T-helper 2 cell treated with Interferon-gamma antibody and Interleukin-4, amounts not matched to agents 5 μg/mL and 100 μg/mL, for 36 hours (primary cell): ENCODE measurements at regions not wholly inside any gene's neighbourhood (a gene's known extent, or its start where the extent isn't known, plus 50 kb on each side); places are given as distances from the start of the nearest gene placed in this dataset.

Source experiments
- DNase-seq: peaks from one replicate; pipeline ENCODE4 v3.0.0; 2021; ENCODE audit warnings: low spot score
- H3K27ac Mint-ChIP-seq: one replicate; pipeline ENCODE4 v1.8.0; 2021; ENCODE audit warnings: mild to moderate bottlenecking, mixed read lengths
- H3K27me3 Mint-ChIP-seq: one replicate; pipeline ENCODE4 v1.8.0; 2021; ENCODE audit warnings: low read depth, mixed read lengths
- H3K36me3 Mint-ChIP-seq: one replicate; pipeline ENCODE4 v1.8.0; 2021; ENCODE audit warnings: low read depth, mixed read lengths
- H3K4me1 Mint-ChIP-seq: one replicate; pipeline ENCODE4 v1.8.0; 2021; ENCODE audit warnings: low read depth, mixed read lengths
- H3K4me3 Mint-ChIP-seq: one replicate; pipeline ENCODE4 v1.8.0; 2022; ENCODE audit warnings: mild to moderate bottlenecking, moderate library complexity, mixed read lengths
- H3K9me3 Mint-ChIP-seq: one replicate; pipeline ENCODE4 v1.8.0; 2021; ENCODE audit warnings: mixed read lengths

GRCh38 chr3:43949594-43949993 is 258.9 kb downstream of the ABHD5 start:
- peaks cover 5% of the 10 kb centered on the region for H3K27me3 Mint-ChIP-seq

DNA sequence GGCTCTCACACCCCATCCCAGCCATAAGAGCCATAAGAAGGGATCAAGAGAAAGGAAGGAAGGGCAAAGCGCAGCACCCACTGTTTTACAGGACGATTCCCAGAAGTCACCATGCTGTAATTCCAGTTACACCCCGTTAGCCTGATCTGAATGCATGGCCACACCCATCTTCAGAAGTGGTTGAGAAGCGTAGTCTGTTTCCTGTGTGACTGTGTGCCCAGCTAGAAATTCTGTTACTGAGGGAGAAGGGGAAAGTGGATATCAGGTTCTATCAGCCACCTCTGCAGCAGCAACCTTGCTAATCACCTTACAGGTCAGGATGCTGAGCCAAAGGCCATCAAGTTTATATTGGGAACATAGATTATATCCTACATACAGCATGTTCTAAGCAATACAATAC is 260.0 kb downstream of the ABHD5 start:
- Mint-ChIP-seq H3K36me3 (no peaks in the 10 kb centered on the region), H3K9me3 (no peaks in the 10 kb centered on the region), H3K27me3 (peaks cover 12% of the 10 kb centered on the region), H3K4me1 (peaks cover 9% of the 10 kb centered on the region), H3K4me3 (no peak overlapping the region), H3K27ac (no peak overlapping the region)
- DNase-seq, result no peak

More at GRCh38 chr3:43949594-43949993, 258.9 kb downstream of the ABHD5 start:
- Mint-ChIP-seq H3K4me1 (peaks cover 9% of the 10 kb centered on the region), H3K4me3 (no peak overlapping the region), H3K9me3 (no peaks in the 10 kb centered on the region), H3K36me3 (no peaks in the 10 kb centered on the region), H3K27ac (no peak overlapping the region)
- no peak for DNase-seq

- H3K36me3 Mint-ChIP-seq, result no peaks in the 10 kb centered on the region
- H3K9me3 Mint-ChIP-seq, result no peaks in the 10 kb centered on the region
- no peak overlapping the region for H3K27ac Mint-ChIP-seq
- no peak overlapping the region for H3K4me3 Mint-ChIP-seq
- no peak for DNase-seq
- peaks cover 9% of the 10 kb centered on the region for H3K4me1 Mint-ChIP-seq
- peaks cover 18% of the 10 kb centered on the region for H3K27me3 Mint-ChIP-seq
Measured at GRCh38 chr3:43951813-43952212, 261.1 kb downstream of the ABHD5 start.

DNA sequence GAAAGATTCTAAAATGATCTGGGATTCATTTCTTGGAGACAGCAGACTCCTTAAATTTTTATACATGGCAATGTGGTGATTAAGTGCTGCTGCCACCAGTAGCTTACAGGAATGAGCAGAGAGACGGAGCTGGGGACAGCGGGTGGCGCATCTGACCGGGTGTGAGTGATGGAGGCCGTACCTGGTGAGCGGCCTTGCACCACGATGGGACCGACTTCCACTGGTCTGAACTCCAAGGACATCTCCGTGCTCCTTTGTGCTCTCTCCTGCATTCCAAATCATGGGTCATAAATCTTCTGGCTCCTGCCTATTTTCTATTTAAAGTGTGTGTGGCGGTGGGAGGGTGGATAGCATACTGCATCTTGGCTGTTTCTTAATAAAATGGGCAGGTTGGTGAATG is 262.6 kb downstream of the ABHD5 start:
- DNase-seq, result no peak
- H3K9me3 Mint-ChIP-seq, result no peaks in the 10 kb centered on the region
- H3K27ac Mint-ChIP-seq, result no peak overlapping the region
- peaks cover 20% of the 10 kb centered on the region for H3K27me3 Mint-ChIP-seq
- H3K36me3 Mint-ChIP-seq, result no peaks in the 10 kb centered on the region
- H3K4me1 Mint-ChIP-seq, result peaks cover 7% of the 10 kb centered on the region
- no peak overlapping the region for H3K4me3 Mint-ChIP-seq

GRCh38 chr3:43953814-43954692 is 263.3 kb downstream of the ABHD5 start:
- Mint-ChIP-seq H3K36me3 (no peaks in the 10 kb centered on the region), H3K27ac (no peak overlapping the region)
- no peak for DNase-seq

DNA sequence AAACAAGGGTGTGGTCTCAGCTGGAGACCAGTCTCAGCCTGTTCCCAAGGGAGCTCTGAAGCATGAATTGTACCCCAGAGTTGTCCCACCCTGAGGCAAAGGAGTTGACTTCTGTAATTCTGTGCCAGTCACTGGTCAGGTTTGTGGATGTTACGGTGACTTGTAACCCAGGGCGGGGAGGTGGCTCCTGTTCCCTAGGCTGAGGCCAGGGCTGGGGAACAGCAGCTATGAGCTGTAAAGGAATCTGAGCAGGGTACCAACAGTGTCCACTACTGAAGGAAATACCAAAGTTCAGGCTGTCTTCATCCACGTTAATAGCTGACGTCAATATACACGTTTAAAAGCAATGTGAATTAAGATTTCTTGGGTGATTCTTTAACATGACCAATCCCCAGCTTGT is 266.2 kb downstream of the ABHD5 start:
- no peak for DNase-seq
- peaks cover 24% of the 10 kb centered on the region for H3K27me3 Mint-ChIP-seq
- no peak overlapping the region for H3K27ac Mint-ChIP-seq
- no peaks in the 10 kb centered on the region for H3K36me3 Mint-ChIP-seq
- H3K4me3 Mint-ChIP-seq, result no peak overlapping the region
- H3K4me1 Mint-ChIP-seq, result no peaks in the 10 kb centered on the region
- H3K9me3 Mint-ChIP-seq, result no peaks in the 10 kb centered on the region

More at GRCh38 chr3:43953814-43954692, 263.3 kb downstream of the ABHD5 start:
- Mint-ChIP-seq H3K27me3 (peaks cover 22% of the 10 kb centered on the region), H3K9me3 (no peaks in the 10 kb centered on the region), H3K4me1 (peaks cover 7% of the 10 kb centered on the region), H3K4me3 (no peak overlapping the region)

DNA sequence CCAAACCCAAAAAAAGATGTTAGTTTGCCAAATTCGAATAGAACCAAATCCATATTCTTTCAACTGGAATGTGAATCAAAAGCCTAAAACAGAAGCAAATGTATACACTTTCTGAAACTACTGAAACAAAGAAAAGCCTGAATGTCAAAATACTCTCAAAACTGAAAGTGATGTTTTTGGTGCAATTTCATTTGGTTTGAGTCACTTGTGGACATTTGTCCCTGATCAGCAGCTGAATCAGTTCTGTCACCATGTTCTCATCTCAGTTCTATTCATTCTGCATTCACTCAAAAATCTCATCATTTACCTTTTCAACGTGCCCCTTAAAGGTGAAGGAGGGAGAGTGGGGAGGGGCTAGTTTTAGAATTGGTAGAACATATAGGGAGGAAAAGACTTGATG is 266.8 kb downstream of the ABHD5 start:
- H3K9me3 Mint-ChIP-seq, result no peaks in the 10 kb centered on the region
- DNase-seq, result no peak
- no peak overlapping the region for H3K4me3 Mint-ChIP-seq
- H3K27ac Mint-ChIP-seq, result no peak overlapping the region
- no peaks in the 10 kb centered on the region for H3K36me3 Mint-ChIP-seq
- no peaks in the 10 kb centered on the region for H3K4me1 Mint-ChIP-seq
- H3K27me3 Mint-ChIP-seq, result peaks cover 22% of the 10 kb centered on the region

- Mint-ChIP-seq H3K9me3 (no peaks in the 10 kb centered on the region), H3K36me3 (no peaks in the 10 kb centered on the region), H3K27me3 (peaks cover 22% of the 10 kb centered on the region), H3K4me3 (no peak overlapping the region), H3K4me1 (no peaks in the 10 kb centered on the region), H3K27ac (no peak overlapping the region)
- no peak for DNase-seq
Measured at GRCh38 chr3:43958005-43958770, 267.4 kb downstream of the ABHD5 start.

- Mint-ChIP-seq H3K36me3 (no peaks in the 10 kb centered on the region), H3K4me1 (no peaks in the 10 kb centered on the region), H3K4me3 (no peak overlapping the region), H3K9me3 (no peaks in the 10 kb centered on the region), H3K27me3 (peaks cover 22% of the 10 kb centered on the region), H3K27ac (no peak overlapping the region)
- DNase-seq, result no peak
Measured at GRCh38 chr3:43958973-43959372, 268.2 kb downstream of the ABHD5 start.

DNA sequence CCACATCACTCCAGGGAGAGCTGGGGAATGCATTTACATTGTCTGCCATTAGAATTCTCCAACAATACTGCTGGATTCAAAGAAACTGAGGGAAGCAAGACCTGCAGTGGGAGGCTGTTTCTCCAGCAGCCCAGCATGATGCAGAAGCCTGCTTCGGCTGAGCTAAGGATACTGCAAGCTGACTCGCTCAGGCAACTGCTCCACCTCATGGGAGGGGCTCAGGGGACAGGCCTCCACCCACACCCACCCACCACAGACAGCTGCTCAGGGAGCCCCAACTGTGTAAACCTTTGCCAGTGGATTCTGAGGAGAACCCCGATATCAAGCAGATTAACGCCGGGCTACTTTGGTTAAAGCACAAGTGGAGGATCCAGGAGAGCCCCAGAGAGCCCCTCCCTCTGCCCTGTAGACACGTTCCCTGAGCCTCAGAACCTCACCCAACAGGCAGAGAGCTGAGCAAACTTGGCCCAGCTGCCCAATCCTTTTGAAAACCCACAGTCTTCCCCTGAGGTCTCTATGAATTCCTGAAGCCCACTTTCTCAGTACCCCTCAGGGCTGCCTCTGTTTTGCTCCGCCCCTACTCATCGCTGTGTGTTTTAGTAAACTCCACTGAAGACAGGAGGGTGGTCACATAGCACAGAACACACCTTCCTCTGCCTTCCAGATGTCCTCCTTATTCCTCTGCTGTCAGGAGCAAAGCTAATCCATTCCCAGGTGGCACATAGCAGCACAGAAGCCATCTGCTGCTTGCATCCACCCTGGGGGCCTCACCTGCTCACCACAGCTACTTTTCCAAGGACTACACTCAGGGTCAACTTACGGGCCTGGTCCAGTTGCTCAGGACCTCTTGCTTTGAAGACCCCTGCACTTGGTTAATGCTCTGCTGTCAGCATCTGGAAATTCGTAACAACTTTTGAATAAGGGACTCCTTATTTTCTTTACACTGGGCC is 269.0 kb downstream of the ABHD5 start:
- Mint-ChIP-seq H3K4me3 (no peak overlapping the region), H3K36me3 (no peaks in the 10 kb centered on the region), H3K9me3 (no peaks in the 10 kb centered on the region), H3K4me1 (peaks cover 1% of the 10 kb centered on the region), H3K27me3 (peaks cover 22% of the 10 kb centered on the region), H3K27ac (no peak overlapping the region)
- DNase-seq, result no peak

GRCh38 chr3:43960448-43960840 is 269.7 kb downstream of the ABHD5 start:
- Mint-ChIP-seq H3K36me3 (no peaks in the 10 kb centered on the region), H3K27ac (no peak overlapping the region), H3K4me3 (no peak overlapping the region), H3K4me1 (peaks cover 5% of the 10 kb centered on the region), H3K27me3 (peaks cover 19% of the 10 kb centered on the region), H3K9me3 (no peaks in the 10 kb centered on the region)
- DNase-seq, result no peak

DNA sequence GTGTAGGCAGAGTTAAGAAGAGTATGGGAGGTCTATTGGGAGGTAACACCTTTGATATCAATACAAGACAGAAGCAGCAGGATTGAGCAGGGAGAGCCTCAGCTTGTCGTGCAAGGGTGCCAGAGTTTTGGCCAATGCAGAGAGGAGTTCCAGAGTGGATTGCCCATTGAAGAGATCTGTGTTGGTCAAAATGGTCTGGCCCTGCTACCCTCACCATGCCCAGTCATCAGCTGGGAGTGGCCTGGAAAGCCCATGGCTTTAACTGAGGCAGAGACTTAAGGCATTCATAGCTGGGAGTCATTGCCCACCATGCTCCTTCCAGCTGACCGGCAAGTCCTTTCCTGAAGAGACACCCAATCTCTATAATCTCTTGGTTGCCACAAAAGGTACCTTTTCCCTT is 271.3 kb downstream of the ABHD5 start:
- Mint-ChIP-seq H3K4me3 (no peak overlapping the region), H3K9me3 (no peaks in the 10 kb centered on the region), H3K4me1 (peaks cover 9% of the 10 kb centered on the region), H3K36me3 (no peaks in the 10 kb centered on the region), H3K27me3 (peaks cover 11% of the 10 kb centered on the region), H3K27ac (no peak overlapping the region)
- DNase-seq, result no peak

- H3K4me1 Mint-ChIP-seq, result peaks cover 9% of the 10 kb centered on the region
- H3K27me3 Mint-ChIP-seq, result peaks cover 17% of the 10 kb centered on the region
- H3K36me3 Mint-ChIP-seq, result no peaks in the 10 kb centered on the region
- H3K27ac Mint-ChIP-seq, result no peak overlapping the region
- H3K4me3 Mint-ChIP-seq, result no peak overlapping the region
- H3K9me3 Mint-ChIP-seq, result no peaks in the 10 kb centered on the region
- no peak for DNase-seq
Measured at GRCh38 chr3:43963208-43963607, 272.5 kb downstream of the ABHD5 start.
